ENCODE measurements at regions not wholly inside any gene's neighbourhood (a gene's known extent, or its start where the extent isn't known, plus 50 kb on each side); places are given as distances from the start of the nearest gene placed in this dataset.

DNA sequence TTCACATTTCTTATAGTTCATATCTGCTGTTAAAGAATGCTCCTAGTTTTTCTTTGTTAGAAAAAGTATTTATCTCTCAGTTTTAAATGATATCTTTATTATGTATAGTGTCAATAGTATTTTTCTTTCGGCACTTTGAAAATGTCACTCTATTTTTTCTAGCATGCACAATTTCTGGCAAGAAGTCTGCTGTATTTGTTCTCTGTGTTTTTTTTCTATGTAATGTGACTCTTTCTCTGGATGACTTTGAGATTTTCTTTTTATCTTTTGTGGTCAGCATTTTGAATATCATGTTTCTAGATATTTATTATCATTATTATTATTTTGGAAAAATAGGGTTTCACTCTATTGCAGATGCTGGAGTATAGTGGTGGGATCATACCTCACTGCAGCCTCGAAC is 285.2 kb downstream of the PTGER3 start:
- no peaks in the 10 kb centered on the region for H3K36me3 Mint-ChIP-seq (ENCODE audit: insufficient read depth, unreplicated experiment)
- no peak for DNase-seq

DNA sequence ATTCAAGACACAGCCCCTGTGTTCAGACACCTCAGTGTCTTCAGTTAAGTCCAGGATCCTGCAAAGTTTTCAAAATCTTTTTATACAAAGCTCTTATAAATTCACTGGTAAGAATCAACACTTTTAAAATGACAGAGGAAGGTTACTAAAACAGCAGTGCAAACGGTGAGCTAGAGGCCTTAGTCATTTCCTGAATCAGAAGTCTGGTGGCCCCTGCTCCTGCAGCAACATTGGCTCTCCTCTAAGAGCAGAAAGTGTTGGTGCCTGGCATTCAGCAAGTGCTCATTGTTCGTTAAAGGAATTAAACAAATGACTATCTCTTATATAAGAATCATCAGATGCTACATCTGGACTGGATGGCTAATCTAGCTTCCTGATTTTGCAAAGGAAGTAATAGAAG is 282.9 kb downstream of the PTGER3 start:
- Mint-ChIP-seq H3K27ac (ENCODE audit: unreplicated experiment) (no peak overlapping the region), H3K9me3 (ENCODE audit: low read depth, unreplicated experiment) (peaks cover 4% of the 10 kb centered on the region), H3K4me1 (ENCODE audit: low read depth, unreplicated experiment) (no peaks in the 10 kb centered on the region), H3K4me3 (ENCODE audit: low read depth, unreplicated experiment) (no peak overlapping the region), H3K36me3 (ENCODE audit: insufficient read depth, unreplicated experiment) (no peaks in the 10 kb centered on the region), H3K27me3 (ENCODE audit: unreplicated experiment) (no peaks in the 10 kb centered on the region)
- CTCF ChIA-PET, result no interaction called here
- TF ChIP-seq, protein P1, sequence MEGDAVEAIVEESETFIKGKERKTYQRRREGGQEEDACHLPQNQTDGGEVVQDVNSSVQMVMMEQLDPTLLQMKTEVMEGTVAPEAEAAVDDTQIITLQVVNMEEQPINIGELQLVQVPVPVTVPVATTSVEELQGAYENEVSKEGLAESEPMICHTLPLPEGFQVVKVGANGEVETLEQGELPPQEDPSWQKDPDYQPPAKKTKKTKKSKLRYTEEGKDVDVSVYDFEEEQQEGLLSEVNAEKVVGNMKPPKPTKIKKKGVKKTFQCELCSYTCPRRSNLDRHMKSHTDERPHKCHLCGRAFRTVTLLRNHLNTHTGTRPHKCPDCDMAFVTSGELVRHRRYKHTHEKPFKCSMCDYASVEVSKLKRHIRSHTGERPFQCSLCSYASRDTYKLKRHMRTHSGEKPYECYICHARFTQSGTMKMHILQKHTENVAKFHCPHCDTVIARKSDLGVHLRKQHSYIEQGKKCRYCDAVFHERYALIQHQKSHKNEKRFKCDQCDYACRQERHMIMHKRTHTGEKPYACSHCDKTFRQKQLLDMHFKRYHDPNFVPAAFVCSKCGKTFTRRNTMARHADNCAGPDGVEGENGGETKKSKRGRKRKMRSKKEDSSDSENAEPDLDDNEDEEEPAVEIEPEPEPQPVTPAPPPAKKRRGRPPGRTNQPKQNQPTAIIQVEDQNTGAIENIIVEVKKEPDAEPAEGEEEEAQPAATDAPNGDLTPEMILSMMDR (IDR thresholded peaks at IDR 0.05; ENCODE audit: unreplicated experiment), result no peak
- intact Hi-C loops (cut with micrococcal nuclease; ENCODE audit: unreplicated experiment), result no loop called here
- no TSS peak for BruUV-seq (replicated peaks)
- no peak for DNase-seq

More for the DNA sequence above, 285.2 kb downstream of the PTGER3 start:
- Mint-ChIP-seq H3K9me3 (ENCODE audit: low read depth, unreplicated experiment) (peaks cover 4% of the 10 kb centered on the region), H3K4me1 (ENCODE audit: low read depth, unreplicated experiment) (no peaks in the 10 kb centered on the region), H3K27ac (ENCODE audit: unreplicated experiment) (no peak overlapping the region), H3K4me3 (ENCODE audit: low read depth, unreplicated experiment) (no peak overlapping the region), H3K27me3 (ENCODE audit: unreplicated experiment) (no peaks in the 10 kb centered on the region)
- no TSS peak for BruUV-seq (replicated peaks)
- TF ChIP-seq, protein P1 (IDR thresholded peaks at IDR 0.05; ENCODE audit: unreplicated experiment), result no peak
- CTCF ChIA-PET, result no interaction called here
- intact Hi-C loops (cut with micrococcal nuclease; ENCODE audit: unreplicated experiment), result no loop called here

DNA sequence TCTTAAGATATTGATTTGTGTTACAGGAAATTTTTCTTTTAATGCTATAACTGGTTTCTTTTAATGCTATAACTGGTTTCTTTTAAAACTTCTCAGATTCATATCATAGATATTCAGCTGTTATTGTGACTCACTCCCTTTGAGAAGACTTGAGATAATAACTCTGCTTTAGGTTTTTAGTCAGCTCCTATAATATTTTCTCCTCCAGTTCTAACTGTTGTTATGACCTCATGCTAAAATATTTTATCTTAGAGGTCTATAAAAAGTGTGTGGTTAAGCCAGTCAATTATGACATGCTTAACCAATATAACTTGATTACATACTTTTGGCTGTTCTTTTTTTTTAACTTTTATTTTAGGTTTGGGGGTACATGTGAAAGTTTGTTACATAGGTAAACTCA is 280.2 kb downstream of the PTGER3 start:
- Mint-ChIP-seq H3K4me1 (ENCODE audit: low read depth, unreplicated experiment) (no peaks in the 10 kb centered on the region), H3K9me3 (ENCODE audit: low read depth, unreplicated experiment) (peaks cover 8% of the 10 kb centered on the region), H3K4me3 (ENCODE audit: low read depth, unreplicated experiment) (no peak overlapping the region), H3K36me3 (ENCODE audit: insufficient read depth, unreplicated experiment) (no peaks in the 10 kb centered on the region), H3K27ac (ENCODE audit: unreplicated experiment) (no peak overlapping the region), H3K27me3 (ENCODE audit: unreplicated experiment) (no peaks in the 10 kb centered on the region)
- TF ChIP-seq, protein P1 (IDR thresholded peaks at IDR 0.05; ENCODE audit: unreplicated experiment), result no peak
- intact Hi-C loops (cut with micrococcal nuclease; ENCODE audit: unreplicated experiment), result no loop called here
- no TSS peak for BruUV-seq (replicated peaks)
- CTCF ChIA-PET, result no interaction called here
- no peak for DNase-seq

DNA sequence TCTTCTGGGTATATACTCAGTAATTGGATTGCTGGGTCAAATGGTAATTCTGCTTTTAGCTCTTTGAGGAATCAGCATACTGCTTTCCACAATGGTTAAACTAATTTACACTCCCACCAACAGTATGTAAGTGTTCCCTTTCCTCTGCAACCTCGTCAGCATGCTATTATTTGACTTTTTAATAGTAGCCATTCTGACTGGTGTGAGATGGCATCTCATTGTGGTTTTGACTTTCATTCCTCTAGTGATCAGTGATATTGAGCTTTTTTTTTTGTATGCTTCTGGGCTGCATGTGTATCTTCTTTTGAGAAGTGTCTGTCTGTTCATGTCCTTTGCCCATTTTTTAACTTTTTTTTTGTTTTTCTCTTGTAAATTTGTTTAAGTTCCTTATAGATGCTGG is 279.4 kb downstream of the PTGER3 start:
- Mint-ChIP-seq H3K36me3 (ENCODE audit: insufficient read depth, unreplicated experiment) (no peaks in the 10 kb centered on the region), H3K9me3 (ENCODE audit: low read depth, unreplicated experiment) (peaks cover 5% of the 10 kb centered on the region), H3K27ac (ENCODE audit: unreplicated experiment) (no peak overlapping the region), H3K4me3 (ENCODE audit: low read depth, unreplicated experiment) (no peak overlapping the region), H3K4me1 (ENCODE audit: low read depth, unreplicated experiment) (no peaks in the 10 kb centered on the region), H3K27me3 (ENCODE audit: unreplicated experiment) (no peaks in the 10 kb centered on the region)
- intact Hi-C loops (cut with micrococcal nuclease; ENCODE audit: unreplicated experiment), result no loop called here
- BruUV-seq (replicated peaks), result no TSS peak
- no peak for DNase-seq
- TF ChIP-seq, protein P1 (IDR thresholded peaks at IDR 0.05; ENCODE audit: unreplicated experiment), result no peak
- CTCF ChIA-PET, result no interaction called here

All from Calu3 (cell line).